K562 (cell line): ENCODE measurements at regions not wholly inside any gene's neighbourhood (a gene's known extent, or its start where the extent isn't known, plus 50 kb on each side); places are given as distances from the start of the nearest gene placed in this dataset.
A peak's percentile ranks its signal among the peaks of the same experiment; 100 is the strongest.

Experiments
- ARID1B ChIP-seq: fragments of 450-650 bp; IDR thresholded peaks from 2 replicates; pipeline ENCODE4 v1.6.1; 2016; ENCODE audit warnings: antibody characterized with exemption, mild to moderate bottlenecking, inconsistent platforms
- CEBPB ChIP-seq: fragments of 450-650 bp; IDR thresholded peaks from 2 replicates; pipeline ENCODE4 v1.6.1; 2016; ENCODE audit warnings: missing genetic modification characterization, missing compliant biosample characterization
- CEBPG ChIP-seq, 3 experiments: fragments of 200-800 bp in 1 of 3; sonication (Bioruptor generic) in 1 of 3; sonication (generic) in 1 of 3; formaldehyde crosslinking in 1 of 3; IDR thresholded peaks in 2 of 3; conservative IDR thresholded peaks in 1 of 3; 2 replicates each; pipeline versions ENCODE4 v1.6.1 to v1.8.0; 2016 to 2022; ENCODE audit warnings: missing compliant biosample characterization in 2 of 3, missing genetic modification characterization in 2 of 3, mild to moderate bottlenecking in 1 of 3, missing genetic modification reagents in 1 of 3
- EP300 ChIP-seq: IDR thresholded peaks from 2 replicates; pipeline ENCODE4 v1.6.1; 2012; ENCODE audit warnings: low read length, improper control_type of control experiment
- FOXM1 ChIP-seq, 2 experiments: fragments of 450-650 bp in 1 of 2; sonication (generic) in 1 of 2; formaldehyde crosslinking in 1 of 2; IDR thresholded peaks; 2 replicates each; pipeline versions ENCODE4 v1.6.1 to v1.9.0; 2017 to 2022; ENCODE audit warnings: low read depth in 2 of 2, mild to moderate bottlenecking in 2 of 2, missing genetic modification reagents in 1 of 2, moderate library complexity in 1 of 2
- HDGF ChIP-seq: fragments of 450-650 bp; IDR thresholded peaks from 2 replicates; pipeline ENCODE4 v1.6.1; 2016
- HNRNPUL1 ChIP-seq: fragments of 200-400 bp; formaldehyde crosslinking; IDR thresholded peaks from 2 replicates; pipeline ENCODE4 v1.6.1; 2017; ENCODE audit warnings: low read length
- IRF1 ChIP-seq: sonication (generic); formaldehyde crosslinking; IDR thresholded peaks from 2 replicates; pipeline ENCODE4 v1.8.0; 2022; ENCODE audit warnings: missing genetic modification reagents, mild to moderate bottlenecking, borderline replicate concordance
- LEF1 ChIP-seq: fragments of 450-650 bp; IDR thresholded peaks from 2 replicates; pipeline ENCODE4 v1.6.1; 2016; ENCODE audit warnings: mild to moderate bottlenecking
- MAFF ChIP-seq: IDR thresholded peaks from 2 replicates; pipeline ENCODE4 v1.6.1; 2012; ENCODE audit warnings: low read length, improper control_type of control experiment
- MCM5 ChIP-seq: fragments of 450-650 bp; IDR thresholded peaks from 2 replicates; pipeline ENCODE4 v1.6.1; 2016; ENCODE audit warnings: low read depth
- NFE2 ChIP-seq: IDR thresholded peaks from 2 replicates; pipeline ENCODE4 v1.6.1; 2014; ENCODE audit warnings: antibody characterized with exemption, low read depth
- POLR2AphosphoS2 ChIP-seq: IDR thresholded peaks from 2 replicates; pipeline ENCODE4 v1.6.1; 2012; ENCODE audit warnings: low read length, improper control_type of control experiment
- STAT6 ChIP-seq: sonication (generic); formaldehyde crosslinking; IDR thresholded peaks from 2 replicates; pipeline ENCODE4 v1.8.1; 2023; ENCODE audit warnings: mild to moderate bottlenecking, missing genetic modification reagents
- TRIM24 ChIP-seq, 2 experiments: fragments of 450-650 bp; IDR thresholded peaks; 2 replicates each; pipeline ENCODE4 v1.6.1; 2016
- ZBED1 ChIP-seq: IDR thresholded peaks from 2 replicates; pipeline ENCODE4 v1.6.1; 2014
- ZBTB33 ChIP-seq: sonication (generic); formaldehyde crosslinking; IDR thresholded peaks from 2 replicates; pipeline ENCODE4 v1.8.1; 2023; ENCODE audit warnings: mild to moderate bottlenecking, missing genetic modification reagents
- ZFPM2 ChIP-seq: fragments of 250-450 bp; sonication (Bioruptor Pico); IDR thresholded peaks from 2 replicates; pipeline ENCODE4 v1.5.1; 2022; ENCODE audit warnings: mild to moderate bottlenecking
- ZNF124 ChIP-seq: sonication (generic); formaldehyde crosslinking; IDR thresholded peaks from 2 replicates; pipeline ENCODE4 v1.8.1; 2022; ENCODE audit warnings: missing genetic modification reagents

GRCh38 chr10:43981232-43981631 lies 332.6 kb upstream of the ZNF32 start (continued):
- TF ChIP-seq IRF1 (no peak), NFE2 (0 out of 2 replicates have a peak, but pooled peaks have one; percentile 27), ZBED1 (no peak), POLR2AphosphoS2 (no peak), CEBPG (CRISPR knock-in tag; IDR thresholded peaks at IDR 0.05) (no peak), CEBPG (tag; conservative IDR thresholded peaks at IDR 0.05 in 1 of 2, IDR thresholded peaks at IDR 0.05 in 1 of 2) (peak in 1 of 2 experiments; percentile 46; a peak in 1 of 4 replicates), EP300 (0 out of 2 replicates have a peak, but pooled peaks have one; percentile 27), MAFF (peak; percentile 5; the same call in 1 of the 2 replicates), ZFPM2 (no peak), CEBPB (tag) (0 out of 2 replicates have a peak, but pooled peaks have one; percentile 11), TRIM24 (IDR thresholded peaks at IDR 0.05) (peak in 1 of 2 experiments; percentile 48; a peak in 1 of 4 replicates), LEF1 (no peak), STAT6 (CRISPR knock-in tag) (no peak), ARID1B (peak; percentile 34; the same call in 1 of the 2 replicates), HDGF (no peak), FOXM1 (IDR thresholded peaks at IDR 0.05; ENCODE audit: low read depth) (no peak), FOXM1 (CRISPR knock-in tag; IDR thresholded peaks at IDR 0.05; ENCODE audit: low read depth) (no peak), ZBTB33 (CRISPR knock-in tag) (no peak), ZNF124 (CRISPR knock-in tag) (no peak), MCM5 (no peak), HNRNPUL1 (no peak)
